Fibroblast of the aortic adventitia (primary cell): ENCODE measurements at regions not wholly inside any gene's neighbourhood (a gene's known extent, or its start where the extent isn't known, plus 50 kb on each side); places are given as distances from the start of the nearest gene placed in this dataset.

ENCODE experiments used
- DNase-seq: peaks from one replicate; pipeline ENCODE4 v3.0.0-alpha.2; 2010; ENCODE audit warnings: low read depth
- H3K4me3 ChIP-seq: 2 replicates; pipeline ENCODE4 v1.5.1; 2011; ENCODE audit warnings: low read depth, mild to moderate bottlenecking, control low read depth, low read length, moderate library complexity
- CTCF ChIP-seq: IDR thresholded peaks from 2 replicates; pipeline ENCODE4 v1.5.1; 2011; ENCODE audit warnings: mild to moderate bottlenecking, low read length, control low read depth, inconsistent platforms; ENCODE audit not compliant: insufficient read depth

GRCh38 chr11:22037505-22037904, 155.4 kb upstream of the ANO5 start:
- no peak for TF ChIP-seq CTCF
- no peak for DNase-seq
- no peak overlapping the region for H3K4me3 ChIP-seq

GRCh38 chr11:22041039-22041438, 151.8 kb upstream of the ANO5 start:
- no peak overlapping the region for H3K4me3 ChIP-seq
- no peak for DNase-seq
- no peak for TF ChIP-seq CTCF

- DNase-seq = no peak
- no peak for TF ChIP-seq CTCF
- no peak overlapping the region for H3K4me3 ChIP-seq
These were observed 150.8 kb upstream of the ANO5 start for GRCh38 chr11:22042081-22042480.

- no peak for TF ChIP-seq CTCF
- no peak for DNase-seq
- no peak overlapping the region for H3K4me3 ChIP-seq
These were observed 148.8 kb upstream of the ANO5 start for GRCh38 chr11:22044126-22044525.

- H3K4me3 ChIP-seq = no peak overlapping the region
- no peak for TF ChIP-seq CTCF
- no peak for DNase-seq
These were observed 143.6 kb upstream of the ANO5 start for GRCh38 chr11:22049276-22049675.

GRCh38 chr11:22065472-22065871, 127.4 kb upstream of the ANO5 start:
- no peak for DNase-seq
- H3K4me3 ChIP-seq = no peak overlapping the region
- no peak for TF ChIP-seq CTCF

- DNase-seq = no peak
- TF ChIP-seq CTCF = no peak
- no peak overlapping the region for H3K4me3 ChIP-seq
These were observed 123.0 kb upstream of the ANO5 start for GRCh38 chr11:22069844-22070243.
